Esophagus squamous epithelium (tissue), 5 donors: ENCODE measurements at regions not wholly inside any gene's neighbourhood (a gene's known extent, or its start where the extent isn't known, plus 50 kb on each side); places are given as distances from the start of the nearest gene placed in this dataset.

Experiments
- DNase-seq: peaks from one replicate; lab custom pipeline; 2025; lab: John Stamatoyannopoulos, UW
- H3K27ac ChIP-seq, 4 donors: fragments of 200-600 bp; sonication (generic); one replicate each; pipeline ENCODE4 v1.5.1; 2016 to 2019; ENCODE audit warnings: mild to moderate bottlenecking in 1 of 4
- H3K27me3 ChIP-seq, 4 donors: fragments of 200-600 bp; sonication (generic); 1 replicate in 3 of 4; 2 replicates in 1 of 4; pipeline versions ENCODE4 v1.5.1 to v1.6.0; 2017 to 2021; ENCODE audit warnings: antibody characterized with exemption in 1 of 4
- H3K36me3 ChIP-seq, 3 donors: fragments of 200-600 bp; sonication (generic); one replicate each; pipeline ENCODE4 v1.5.1; 2016 to 2019
- H3K4me1 ChIP-seq, 3 donors: fragments of 200-600 bp; sonication (generic); one replicate each; pipeline ENCODE4 v1.5.1; 2017 to 2019
- H3K4me3 ChIP-seq, 4 donors: fragments of 200-600 bp; sonication (generic); 1 replicate in 3 of 4; 2 replicates in 1 of 4; pipeline ENCODE4 v1.5.1; 2016 to 2019; ENCODE audit warnings: mild to moderate bottlenecking in 2 of 4, moderate library complexity in 1 of 4
- H3K9me3 ChIP-seq, 3 donors: fragments of 200-600 bp; sonication (generic); one replicate each; pipeline ENCODE4 v1.5.1; 2016 to 2019
- CTCF ChIP-seq, 6 experiments: fragments of 450-650 bp in 4 of 6; fragments of 200-600 bp in 2 of 6; sonication (generic) in 2 of 6; IDR thresholded peaks; one replicate each; pipeline ENCODE4 v1.5.1; 2016 to 2019; ENCODE audit warnings: antibody characterized with exemption in 6 of 6, mild to moderate bottlenecking in 4 of 6, moderate library complexity in 4 of 6
- POLR2A ChIP-seq, 4 donors: fragments of 450-650 bp; IDR thresholded peaks; one replicate each; pipeline ENCODE4 v1.6.1; 2017; ENCODE audit warnings: antibody characterized with exemption in 4 of 4, mild to moderate bottlenecking in 4 of 4, moderate library complexity in 3 of 4
- WGBS, 2 donors: methylation state at CpG; one replicate each; pipeline ENCODE4 v1.1.5; 2018; 5-methylcytosine and 5-hydroxymethylcytosine counted together
- intact Hi-C: fragments of 100-400 bp; cut with DNase I; formaldehyde crosslinking; loops from one replicate; pipeline ENCODE4 v1.15.0; 2022
- donor health status: DM: yes; HTN: yes; CAD: no.

- Histone ChIP-seq H3K27me3 (peaks cover 0 to 30% (median 0%) of the 10 kb centered on the region in 4 donors), H3K9me3 (no peaks in the 10 kb centered on the region), H3K27ac (no peak overlapping the region), H3K36me3 (no peaks in the 10 kb centered on the region), H3K4me1 (peaks cover 0 to 16% (median 10%) of the 10 kb centered on the region in 3 donors), H3K4me3 (no peak overlapping the region)
- DNase-seq: no peak
- 58 to 72% methylated on average over 15 to 22 of the region's 22 CpGs for WGBS, 2 donors
- TF ChIP-seq CTCF (IDR thresholded peaks at IDR 0.05): no peak
- no peak for TF ChIP-seq POLR2A (IDR thresholded peaks at IDR 0.05)
- intact Hi-C loops: no loop called here
Measured at GRCh38 chr22:27441706-27442475, 359.7 kb downstream of the MN1 start.

DNA sequence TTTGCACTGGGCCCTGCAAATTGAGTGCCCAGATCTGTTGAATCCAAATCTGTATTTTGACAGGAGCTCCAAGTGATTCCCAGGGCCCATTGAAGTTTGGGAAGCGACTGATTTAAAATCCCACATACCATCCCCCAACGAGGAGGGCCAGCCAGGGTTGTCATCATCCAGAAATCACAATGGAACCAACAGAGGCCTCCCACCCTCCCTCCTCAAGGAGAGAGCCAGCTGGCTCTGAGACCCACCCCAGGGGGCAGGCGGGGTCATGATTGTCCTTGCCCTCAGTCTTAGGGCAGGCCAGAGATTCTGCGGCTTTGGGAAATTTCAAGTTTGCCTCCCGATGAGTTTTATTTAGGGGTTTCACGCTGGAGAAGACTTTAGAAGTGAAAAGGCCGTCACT, 358.2 kb downstream of the MN1 start:
- DNase-seq: no peak
- H3K9me3 ChIP-seq: no peaks in the 10 kb centered on the region

GRCh38 chr22:27445881-27446280, 355.7 kb downstream of the MN1 start:
- Histone ChIP-seq H3K27ac (no peak overlapping the region), H3K27me3 (peaks cover 0 to 8% (median 0%) of the 10 kb centered on the region in 4 donors), H3K36me3 (no peaks in the 10 kb centered on the region), H3K9me3 (no peaks in the 10 kb centered on the region), H3K4me1 (no peaks in the 10 kb centered on the region), H3K4me3 (no peak overlapping the region)
- intact Hi-C loops: no loop called here
- 49 to 80% methylated on average over 2 to 3 of the region's 10 CpGs for WGBS, 2 donors
- no peak for DNase-seq
- TF ChIP-seq CTCF (IDR thresholded peaks at IDR 0.05): no peak
- TF ChIP-seq POLR2A (IDR thresholded peaks at IDR 0.05): no peak

More for the DNA sequence above, 358.2 kb downstream of the MN1 start:
- no peaks in the 10 kb centered on the region for H3K36me3 ChIP-seq
- H3K4me3 ChIP-seq: no peak overlapping the region
- no peak for TF ChIP-seq POLR2A (IDR thresholded peaks at IDR 0.05)
- no peak for TF ChIP-seq CTCF (IDR thresholded peaks at IDR 0.05)
- WGBS, 2 donors: 62 to 88% methylated on average over 4 to 6 of the region's 7 CpGs
- peaks cover 0 to 21% (median 0%) of the 10 kb centered on the region in 4 donors for H3K27me3 ChIP-seq
- peaks cover 0 to 10% (median 6%) of the 10 kb centered on the region in 3 donors for H3K4me1 ChIP-seq
- intact Hi-C loops: no loop called here
- H3K27ac ChIP-seq: no peak overlapping the region

DNA sequence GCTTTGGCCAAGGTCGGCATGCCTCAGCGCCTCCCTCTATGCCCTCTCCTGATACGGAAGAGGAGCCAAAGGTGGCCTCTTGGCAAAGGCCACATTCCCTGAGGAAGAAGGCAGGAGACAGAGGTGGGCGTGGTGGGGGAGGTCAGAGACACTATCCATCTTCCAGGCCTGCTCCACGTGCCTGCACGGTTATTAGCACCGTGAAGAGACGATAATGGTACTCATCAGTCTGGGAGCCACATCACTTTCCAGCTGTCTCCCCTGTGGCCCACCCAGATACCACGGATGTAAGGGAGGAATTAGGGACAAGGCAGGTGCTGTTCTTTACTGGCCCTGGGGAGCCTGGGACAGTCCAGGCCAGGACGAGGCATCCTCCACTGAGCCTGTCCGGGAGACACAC, 354.3 kb downstream of the MN1 start:
- Histone ChIP-seq H3K4me1 (no peaks in the 10 kb centered on the region), H3K9me3 (no peaks in the 10 kb centered on the region), H3K4me3 (no peak overlapping the region), H3K27ac (no peak overlapping the region), H3K36me3 (no peaks in the 10 kb centered on the region), H3K27me3 (no peaks in the 10 kb centered on the region)
- no peak for DNase-seq
- 65 to 76% methylated on average over 6 to 8 of the region's 11 CpGs for WGBS, 2 donors
- intact Hi-C loops: no loop called here
- TF ChIP-seq CTCF (IDR thresholded peaks at IDR 0.05): no peak
- TF ChIP-seq POLR2A (IDR thresholded peaks at IDR 0.05): no peak

- Histone ChIP-seq H3K4me1 (no peaks in the 10 kb centered on the region), H3K27me3 (no peaks in the 10 kb centered on the region), H3K27ac (no peak overlapping the region), H3K4me3 (no peak overlapping the region), H3K9me3 (no peaks in the 10 kb centered on the region), H3K36me3 (no peaks in the 10 kb centered on the region)
- intact Hi-C loops: no loop called here
- DNase-seq: no peak
- TF ChIP-seq CTCF (IDR thresholded peaks at IDR 0.05) (no peak), POLR2A (IDR thresholded peaks at IDR 0.05) (no peak)
Measured at GRCh38 chr22:27450448-27450847, 351.1 kb downstream of the MN1 start.
